Trophoblast cell (in vitro differentiated cells and primary cell): ENCODE measurements at regions not wholly inside any gene's neighbourhood (a gene's known extent, or its start where the extent isn't known, plus 50 kb on each side); places are given as distances from the start of the nearest gene placed in this dataset.

ENCODE experiments used
- DNase-seq, 2 donors: peaks; one replicate each; pipeline ENCODE4 v3.0.0-alpha.2; 2016
- H2AFZ ChIP-seq: 2 replicates; pipeline ENCODE4 v1.6.1; 2013; ENCODE audit warnings: low read length, moderate library complexity, mild to moderate bottlenecking; ENCODE audit not compliant: insufficient read depth, poor library complexity
- H2AK5ac ChIP-seq: 2 replicates; pipeline ENCODE4 v1.6.1; 2013; ENCODE audit warnings: mild to moderate bottlenecking, low read length
- H2BK120ac ChIP-seq: 2 replicates; pipeline ENCODE4 v1.6.1; 2013; ENCODE audit warnings: low read length, mild to moderate bottlenecking, moderate library complexity; ENCODE audit not compliant: insufficient read depth, poor library complexity
- H2BK12ac ChIP-seq: 2 replicates; pipeline ENCODE4 v1.6.1; 2013; ENCODE audit warnings: mild to moderate bottlenecking, low read length, moderate library complexity
- H2BK5ac ChIP-seq: 2 replicates; pipeline ENCODE4 v1.6.1; 2013; ENCODE audit warnings: low read length, low read depth, moderate library complexity, mild to moderate bottlenecking; ENCODE audit not compliant: poor library complexity
- H3K14ac ChIP-seq: 2 replicates; pipeline ENCODE4 v1.6.1; 2013; ENCODE audit warnings: mild to moderate bottlenecking, low read length
- H3K18ac ChIP-seq: 2 replicates; pipeline ENCODE4 v1.6.1; 2013; ENCODE audit warnings: mild to moderate bottlenecking, low read length
- H3K23ac ChIP-seq: 2 replicates; pipeline ENCODE4 v1.6.1; 2013; ENCODE audit warnings: low read length
- H3K27ac ChIP-seq: 2 replicates; pipeline ENCODE4 v1.5.1; 2013; ENCODE audit warnings: low read depth, mild to moderate bottlenecking, inconsistent platforms, low read length, moderate library complexity
- H3K27me3 ChIP-seq: 2 replicates; pipeline ENCODE4 v1.6.1; 2013; ENCODE audit warnings: inconsistent platforms, mild to moderate bottlenecking, low read length, moderate library complexity; ENCODE audit not compliant: insufficient read depth
- H3K36me3 ChIP-seq, 2 experiments: 1 replicate in 1 of 2; 2 replicates in 1 of 2; pipeline ENCODE4 v1.6.1; 2013; ENCODE audit warnings: low read length in 2 of 2, mild to moderate bottlenecking in 2 of 2, moderate library complexity in 1 of 2; ENCODE audit not compliant: insufficient read depth in 2 of 2, control insufficient read depth in 1 of 2
- H3K4ac ChIP-seq: 2 replicates; pipeline ENCODE4 v1.6.1; 2013; ENCODE audit warnings: low read depth, mild to moderate bottlenecking, low read length, moderate library complexity
- H3K4me1 ChIP-seq, 2 experiments: 1 replicate in 1 of 2; 2 replicates in 1 of 2; pipeline ENCODE4 v1.6.1; 2013; ENCODE audit warnings: low read length in 2 of 2, mild to moderate bottlenecking in 2 of 2, moderate library complexity in 1 of 2; ENCODE audit not compliant: insufficient read depth in 2 of 2, control insufficient read depth in 1 of 2
- H3K4me2 ChIP-seq: 2 replicates; pipeline ENCODE4 v1.6.1; 2013; ENCODE audit warnings: inconsistent platforms, mild to moderate bottlenecking, low read length, moderate library complexity
- H3K4me3 ChIP-seq: 2 replicates; pipeline ENCODE4 v1.5.1; 2013; ENCODE audit warnings: mild to moderate bottlenecking, low read depth, low read length, inconsistent platforms
- H3K79me1 ChIP-seq: one replicate; pipeline ENCODE4 v1.6.1; 2013; ENCODE audit warnings: low read length
- H3K79me2 ChIP-seq: 2 replicates; pipeline ENCODE4 v1.6.1; 2013; ENCODE audit warnings: low read length, mild to moderate bottlenecking; ENCODE audit not compliant: control insufficient read depth, insufficient read depth, poor library complexity
- H3K9ac ChIP-seq: 2 replicates; pipeline ENCODE4 v1.6.1; 2013; ENCODE audit warnings: mild to moderate bottlenecking, low read length
- H3K9me3 ChIP-seq: 2 replicates; pipeline ENCODE4 v1.6.1; 2013; ENCODE audit warnings: low read depth, mild to moderate bottlenecking, control low read depth, inconsistent platforms, low read length; ENCODE audit not compliant: insufficient read depth
- H4K12ac ChIP-seq: 2 replicates; pipeline ENCODE4 v1.6.1; 2013; ENCODE audit warnings: low read depth, mild to moderate bottlenecking, low read length, moderate library complexity
- H4K8ac ChIP-seq: 2 replicates; pipeline ENCODE4 v1.6.1; 2013; ENCODE audit warnings: low read depth, mild to moderate bottlenecking, low read length, moderate library complexity
- H4K91ac ChIP-seq: one replicate; pipeline ENCODE4 v1.6.1; 2013; ENCODE audit warnings: low read depth, mild to moderate bottlenecking, low read length, moderate library complexity
- WGBS: extraction: QIAGEN DNeasy Blood & Tissue Kit; methylation state at CpG from one replicate; pipeline ENCODE4 v1.1.7; 2013; ENCODE audit warnings: missing lambda C conversion rate; ENCODE audit not compliant: insufficient read length, insufficient coverage; ENCODE audit errors: extremely low coverage; 5-methylcytosine and 5-hydroxymethylcytosine counted together

DNA sequence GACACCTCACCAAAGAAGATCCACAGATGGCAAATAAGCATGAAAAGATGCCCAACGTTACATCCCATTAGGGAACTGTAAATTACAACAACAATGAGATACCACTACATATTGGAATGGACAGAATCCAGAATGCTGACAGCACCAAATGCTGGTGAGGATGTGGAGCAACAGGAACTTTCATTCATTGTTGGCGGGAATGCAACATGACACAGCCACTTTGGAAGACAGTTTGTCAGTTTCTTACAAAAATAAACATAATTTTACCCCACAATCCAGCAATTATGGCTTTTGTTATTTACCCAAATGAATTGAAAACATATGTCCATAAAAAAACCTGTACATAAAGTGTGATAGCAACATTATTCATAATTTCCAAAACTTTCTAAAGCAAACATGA, 176.8 kb downstream of the C7orf25 start:
- Histone ChIP-seq H2BK120ac (no peak overlapping the region), H2BK12ac (no peak overlapping the region), H4K91ac (no peak overlapping the region), H3K9ac (no peak overlapping the region), H3K4me3 (no peak overlapping the region), H4K12ac (no peak overlapping the region), H3K36me3 (no peaks in the 10 kb centered on the region), H3K14ac (no peak overlapping the region), H3K18ac (no peak overlapping the region), H3K9me3 (peaks cover 5% of the 10 kb centered on the region), H3K79me2 (no peaks in the 10 kb centered on the region), H4K8ac (no peak overlapping the region), H3K4me1 (no peaks in the 10 kb centered on the region), H3K4ac (no peak overlapping the region), H2BK5ac (no peak overlapping the region), H3K27ac (no peak overlapping the region), H2AK5ac (no peak overlapping the region), H3K27me3 (no peaks in the 10 kb centered on the region), H3K23ac (no peak overlapping the region), H2AFZ (no peak overlapping the region), H3K79me1 (no peaks in the 10 kb centered on the region), H3K4me2 (no peak overlapping the region)
- DNase-seq: no peak
- WGBS: no CpG with 5 or more reads among the region's 2 CpGs

GRCh38 chr7:42734568-42734967, 177.3 kb downstream of the C7orf25 start:
- H3K79me2 ChIP-seq: no peaks in the 10 kb centered on the region
- H3K4me3 ChIP-seq: no peak overlapping the region
- no peak overlapping the region for H2BK12ac ChIP-seq
- H2BK120ac ChIP-seq: no peak overlapping the region
- H3K9ac ChIP-seq: no peak overlapping the region
- H3K4me1 ChIP-seq: no peaks in the 10 kb centered on the region
- H2AFZ ChIP-seq: no peak overlapping the region
- no peak overlapping the region for H3K18ac ChIP-seq
- H2AK5ac ChIP-seq: no peak overlapping the region
- no peaks in the 10 kb centered on the region for H3K79me1 ChIP-seq
- peaks cover 5% of the 10 kb centered on the region for H3K9me3 ChIP-seq
- H4K91ac ChIP-seq: no peak overlapping the region
- H3K27ac ChIP-seq: no peak overlapping the region
- no peaks in the 10 kb centered on the region for H3K36me3 ChIP-seq
- H4K8ac ChIP-seq: no peak overlapping the region
- no CpG with 5 or more reads among the region's 2 CpGs for WGBS
- H4K12ac ChIP-seq: no peak overlapping the region
- no peak overlapping the region for H3K4ac ChIP-seq
- no peaks in the 10 kb centered on the region for H3K27me3 ChIP-seq
- H3K4me2 ChIP-seq: no peak overlapping the region
- H3K14ac ChIP-seq: no peak overlapping the region
- no peak overlapping the region for H3K23ac ChIP-seq
- H2BK5ac ChIP-seq: no peak overlapping the region
- DNase-seq: no peak

DNA sequence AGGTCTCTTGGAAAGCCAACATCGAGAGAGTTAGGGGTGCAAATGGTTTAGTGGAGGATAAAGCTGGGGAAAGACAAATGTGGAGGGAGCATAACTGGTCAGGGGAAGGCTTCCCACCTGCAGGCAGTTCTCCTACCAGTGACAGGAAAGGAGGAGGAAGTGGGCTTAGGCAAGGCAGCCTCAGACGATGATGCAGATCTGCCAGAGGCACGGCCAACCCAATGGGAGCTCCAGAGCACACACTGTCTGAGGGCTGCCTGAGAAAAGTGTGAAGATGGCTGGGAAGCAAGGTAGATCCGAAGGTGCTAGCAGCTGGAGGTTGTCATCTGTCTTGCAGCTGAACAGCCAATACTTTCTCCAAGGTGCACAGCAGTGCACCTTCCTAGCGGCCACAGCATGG, 178.8 kb downstream of the C7orf25 start:
- DNase-seq: no peak
- no peak overlapping the region for H3K18ac ChIP-seq
- no peak overlapping the region for H4K8ac ChIP-seq
- peaks cover 5% of the 10 kb centered on the region for H3K9me3 ChIP-seq
- no peak overlapping the region for H2BK12ac ChIP-seq
- peak overlapping the region; percentile 21 for H3K4me3 ChIP-seq
- WGBS: no CpG with 5 or more reads among the region's 5 CpGs
- no peak overlapping the region for H3K9ac ChIP-seq
- H3K4me2 ChIP-seq: no peak overlapping the region
- no peak overlapping the region for H2BK5ac ChIP-seq
- H3K4ac ChIP-seq: no peak overlapping the region
- H3K14ac ChIP-seq: no peak overlapping the region
- H4K91ac ChIP-seq: no peak overlapping the region
- H3K79me2 ChIP-seq: no peaks in the 10 kb centered on the region
- no peak overlapping the region for H3K27ac ChIP-seq
- no peaks in the 10 kb centered on the region for H3K79me1 ChIP-seq
- no peak overlapping the region for H2BK120ac ChIP-seq
- H3K27me3 ChIP-seq: no peaks in the 10 kb centered on the region
- H3K36me3 ChIP-seq: no peaks in the 10 kb centered on the region
- H3K23ac ChIP-seq: no peak overlapping the region
- H2AK5ac ChIP-seq: no peak overlapping the region
- no peak overlapping the region for H2AFZ ChIP-seq
- H4K12ac ChIP-seq: no peak overlapping the region
- no peaks in the 10 kb centered on the region for H3K4me1 ChIP-seq

- Histone ChIP-seq H2BK12ac (no peak overlapping the region), H3K9me3 (peaks cover 3% of the 10 kb centered on the region), H3K4ac (no peak overlapping the region), H3K79me1 (no peaks in the 10 kb centered on the region), H3K4me1 (no peaks in the 10 kb centered on the region), H3K27ac (no peak overlapping the region), H2BK120ac (no peak overlapping the region), H3K18ac (no peak overlapping the region), H2BK5ac (no peak overlapping the region), H3K4me3 (no peak overlapping the region), H3K36me3 (no peaks in the 10 kb centered on the region), H3K23ac (no peak overlapping the region), H3K79me2 (no peaks in the 10 kb centered on the region), H3K27me3 (no peaks in the 10 kb centered on the region), H3K4me2 (no peak overlapping the region), H2AFZ (no peak overlapping the region), H4K8ac (no peak overlapping the region), H3K14ac (no peak overlapping the region), H4K91ac (no peak overlapping the region), H2AK5ac (no peak overlapping the region), H3K9ac (no peak overlapping the region), H4K12ac (no peak overlapping the region)
- WGBS: no CpG with 5 or more reads among the region's 1 CpG
- no peak for DNase-seq
Measured at GRCh38 chr7:42730586-42730985, 181.3 kb downstream of the C7orf25 start.
